Lung microvascular endothelial cell (primary cell): ENCODE measurements at regions not wholly inside any gene's neighbourhood (a gene's known extent, or its start where the extent isn't known, plus 50 kb on each side); places are given as distances from the start of the nearest gene placed in this dataset.

Source experiments
- DNase-seq, 2 donors: peaks; one replicate each; pipeline versions ENCODE4 v3.0.0 to v3.0.0-alpha.2; 2010; ENCODE audit warnings: low read depth in 2 of 2

DNA sequence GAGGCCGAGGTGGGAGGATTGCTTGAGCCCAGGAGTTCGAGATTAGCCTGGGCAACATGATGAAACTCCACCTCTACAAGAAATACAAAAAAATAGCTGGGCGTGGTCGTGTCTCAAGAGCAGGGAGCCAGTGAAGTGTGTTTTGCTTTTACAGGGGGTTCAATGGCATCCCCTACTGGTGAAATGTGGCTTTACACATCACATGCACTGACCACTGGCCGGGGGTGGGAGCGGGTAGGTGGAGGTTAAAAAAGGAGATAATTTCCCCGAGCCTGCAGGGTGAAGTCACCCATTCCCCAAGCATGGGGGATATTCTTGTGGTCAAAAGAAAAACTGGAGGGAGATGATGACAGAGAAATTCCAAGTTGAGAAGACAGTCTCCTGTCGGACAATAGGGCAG, 63.6 kb upstream of the PWP1 start:
- peak in 1 of 2 donors; percentile 21 for DNase-seq

GRCh38 chr12:107624493-107624892, 61.1 kb upstream of the PWP1 start:
- no peak for DNase-seq

DNA sequence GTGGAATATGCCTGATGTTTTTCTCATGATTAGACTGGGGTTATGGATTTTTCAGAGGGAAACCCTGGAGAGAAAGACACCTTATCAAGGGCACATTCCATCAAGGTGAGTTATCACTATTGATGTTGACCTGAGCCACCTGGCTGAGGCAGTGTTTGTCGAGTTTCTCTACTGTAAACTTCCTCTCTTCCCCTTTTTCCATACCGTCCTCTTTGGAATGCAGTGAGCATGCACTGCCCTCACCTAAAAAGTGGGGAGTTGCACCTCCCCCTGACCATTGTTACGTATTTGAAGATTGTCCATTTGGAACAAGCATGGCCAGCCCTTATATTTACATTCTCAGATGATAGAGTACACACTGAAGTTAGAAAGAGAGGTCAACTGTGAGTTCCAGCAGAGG, 53.9 kb upstream of the PWP1 start:
- DNase-seq, result no peak

- peak in 1 of 2 donors; percentile 70 for DNase-seq
Measured at GRCh38 chr12:107632246-107632645, 53.4 kb upstream of the PWP1 start.

DNA sequence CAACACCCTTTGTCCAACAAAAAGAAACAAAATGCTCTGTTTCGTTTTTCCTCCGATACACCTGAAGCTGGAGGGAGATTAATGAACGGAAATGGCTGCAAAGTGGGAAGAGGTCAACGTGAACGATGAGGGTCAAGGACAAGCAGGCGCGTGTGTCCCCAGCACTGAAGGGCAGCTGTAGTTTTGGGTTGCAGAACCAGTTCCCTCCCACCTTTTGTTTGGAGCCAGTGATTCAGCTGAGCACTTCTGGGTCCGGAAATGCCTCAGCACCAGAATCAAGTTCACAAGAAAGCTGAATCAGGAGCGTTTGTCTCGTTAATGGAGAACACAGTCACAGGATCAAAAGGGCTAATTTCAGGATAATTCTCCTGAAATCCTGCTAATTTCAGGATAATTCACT, 51.1 kb upstream of the PWP1 start:
- DNase-seq, result peak in 1 of 2 donors; percentile 57

- peak in 1 of 2 donors; percentile 73 for DNase-seq
Measured at GRCh38 chr12:107635139-107635538, 50.5 kb upstream of the PWP1 start.
